Tibial nerve (tissue), 4 donors: ENCODE measurements at regions not wholly inside any gene's neighbourhood (a gene's known extent, or its start where the extent isn't known, plus 50 kb on each side); places are given as distances from the start of the nearest gene placed in this dataset.

Experiments used
- DNase-seq, 2 donors: peaks; one replicate each; pipeline ENCODE4 v3.0.0-alpha.2; 2019; ENCODE audit warnings: low spot score in 2 of 2
- H3K27ac ChIP-seq, 4 donors: fragments of 200-600 bp; sonication (generic) in 3 of 4; one replicate each; pipeline ENCODE4 v1.5.1; 2017 to 2019; ENCODE audit warnings: mild to moderate bottlenecking in 1 of 4
- H3K27me3 ChIP-seq, 2 donors: fragments of 200-600 bp; sonication (generic) in 1 of 2; one replicate each; pipeline versions ENCODE4 v1.5.1 to v1.6.0; 2017 to 2019
- H3K36me3 ChIP-seq, 3 donors: fragments of 200-600 bp; sonication (generic); one replicate each; pipeline ENCODE4 v1.5.1; 2018 to 2019
- H3K4me1 ChIP-seq, 4 donors: fragments of 200-600 bp; sonication (generic) in 3 of 4; one replicate each; pipeline ENCODE4 v1.5.1; 2017 to 2019
- H3K4me3 ChIP-seq, 4 donors: fragments of 200-600 bp; sonication (generic) in 3 of 4; one replicate each; pipeline ENCODE4 v1.5.1; 2017 to 2019; ENCODE audit warnings: mild to moderate bottlenecking in 1 of 4, moderate library complexity in 1 of 4
- H3K9me3 ChIP-seq, 4 donors: fragments of 200-600 bp; sonication (generic) in 3 of 4; one replicate each; pipeline ENCODE4 v1.5.1; 2017 to 2019
- EP300 ChIP-seq, 2 donors: sonication (generic); formaldehyde crosslinking; IDR thresholded peaks; one replicate each; pipeline ENCODE4 v1.6.1; 2017; ENCODE audit warnings: antibody characterized with exemption in 2 of 2, mild to moderate bottlenecking in 1 of 2
- POLR2A ChIP-seq, 2 donors: fragments of 450-650 bp; IDR thresholded peaks; one replicate each; pipeline ENCODE4 v1.6.1; 2017; ENCODE audit warnings: antibody characterized with exemption in 2 of 2, mild to moderate bottlenecking in 2 of 2, moderate library complexity in 2 of 2
- WGBS, 2 donors: methylation state at CpG; one replicate each; pipeline ENCODE4 v1.1.5; 2018; 5-methylcytosine and 5-hydroxymethylcytosine counted together
- TF ChIP-seq, protein P1 (sequence below), 5 experiments: fragments of 200-600 bp in 3 of 5; fragments of 450-650 bp in 2 of 5; sonication (generic) in 3 of 5; IDR thresholded peaks; one replicate each; pipeline ENCODE4 v1.5.1; 2016 to 2019; ENCODE audit warnings: antibody characterized with exemption in 5 of 5, mild to moderate bottlenecking in 3 of 5, moderate library complexity in 2 of 5

DNA sequence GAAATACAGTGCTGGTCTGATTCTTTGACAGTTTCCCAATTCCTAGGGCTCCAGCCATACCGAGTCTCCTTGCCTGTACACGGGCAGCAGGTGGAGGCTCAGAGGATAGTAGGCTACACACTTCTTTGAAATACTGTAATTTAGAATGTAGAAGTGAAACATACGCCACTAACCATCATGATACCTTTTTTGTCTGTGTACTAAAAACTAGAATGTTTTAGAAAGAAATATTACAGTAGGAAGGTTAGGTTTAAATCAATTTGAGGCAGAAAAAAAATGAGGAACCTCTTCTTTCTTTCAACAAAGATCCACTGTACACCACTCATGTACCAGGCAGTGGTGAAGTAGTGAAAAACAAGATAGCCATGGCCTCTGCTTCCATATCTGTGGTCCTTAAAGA lies 354.7 kb downstream of the MCTP2 start:
- 62 to 81% methylated on average over 3 of the region's 3 CpGs for WGBS, 2 donors
- no peak overlapping the region for H3K4me3 ChIP-seq
- TF ChIP-seq, protein P1, sequence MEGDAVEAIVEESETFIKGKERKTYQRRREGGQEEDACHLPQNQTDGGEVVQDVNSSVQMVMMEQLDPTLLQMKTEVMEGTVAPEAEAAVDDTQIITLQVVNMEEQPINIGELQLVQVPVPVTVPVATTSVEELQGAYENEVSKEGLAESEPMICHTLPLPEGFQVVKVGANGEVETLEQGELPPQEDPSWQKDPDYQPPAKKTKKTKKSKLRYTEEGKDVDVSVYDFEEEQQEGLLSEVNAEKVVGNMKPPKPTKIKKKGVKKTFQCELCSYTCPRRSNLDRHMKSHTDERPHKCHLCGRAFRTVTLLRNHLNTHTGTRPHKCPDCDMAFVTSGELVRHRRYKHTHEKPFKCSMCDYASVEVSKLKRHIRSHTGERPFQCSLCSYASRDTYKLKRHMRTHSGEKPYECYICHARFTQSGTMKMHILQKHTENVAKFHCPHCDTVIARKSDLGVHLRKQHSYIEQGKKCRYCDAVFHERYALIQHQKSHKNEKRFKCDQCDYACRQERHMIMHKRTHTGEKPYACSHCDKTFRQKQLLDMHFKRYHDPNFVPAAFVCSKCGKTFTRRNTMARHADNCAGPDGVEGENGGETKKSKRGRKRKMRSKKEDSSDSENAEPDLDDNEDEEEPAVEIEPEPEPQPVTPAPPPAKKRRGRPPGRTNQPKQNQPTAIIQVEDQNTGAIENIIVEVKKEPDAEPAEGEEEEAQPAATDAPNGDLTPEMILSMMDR (IDR thresholded peaks at IDR 0.05) = no peak
- TF ChIP-seq POLR2A (IDR thresholded peaks at IDR 0.05) (no peak), EP300 (IDR thresholded peaks at IDR 0.05) (no peak)
- no peaks in the 10 kb centered on the region for H3K36me3 ChIP-seq
- peaks cover 0 to 12% (median 0%) of the 10 kb centered on the region in 4 donors for H3K4me1 ChIP-seq
- no peak for DNase-seq
- no peaks in the 10 kb centered on the region for H3K9me3 ChIP-seq
- no peak overlapping the region for H3K27ac ChIP-seq
- no peaks in the 10 kb centered on the region for H3K27me3 ChIP-seq

DNA sequence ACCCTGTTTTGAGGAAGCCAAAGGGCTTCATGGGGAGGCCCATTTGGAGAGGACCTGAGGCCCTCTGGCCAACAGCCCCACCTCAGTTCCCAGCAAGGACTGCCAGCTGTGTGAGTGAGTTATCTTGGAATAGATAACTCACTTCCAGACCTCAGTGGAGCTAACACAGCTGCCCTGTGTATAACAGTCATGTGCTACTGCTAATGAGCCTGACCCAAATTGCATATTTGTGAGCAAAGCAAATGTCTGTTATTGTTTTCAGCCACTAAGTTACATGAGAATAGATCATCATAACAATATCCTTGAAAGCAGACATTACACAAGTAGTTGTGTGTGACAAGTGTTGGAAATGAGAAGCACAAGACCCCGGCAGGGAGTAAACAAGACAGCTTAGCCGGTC lies 355.8 kb downstream of the MCTP2 start:
- no peak for DNase-seq
- H3K9me3 ChIP-seq = no peaks in the 10 kb centered on the region
- no peak overlapping the region for H3K27ac ChIP-seq
- WGBS, 2 donors = 93 to 100% methylated on average over 2 of the region's 2 CpGs
- H3K4me3 ChIP-seq = no peak overlapping the region
- TF ChIP-seq POLR2A (IDR thresholded peaks at IDR 0.05) = no peak
- H3K4me1 ChIP-seq = peaks cover 0 to 15% (median 0%) of the 10 kb centered on the region in 4 donors
- H3K36me3 ChIP-seq = no peaks in the 10 kb centered on the region
- no peaks in the 10 kb centered on the region for H3K27me3 ChIP-seq

DNA sequence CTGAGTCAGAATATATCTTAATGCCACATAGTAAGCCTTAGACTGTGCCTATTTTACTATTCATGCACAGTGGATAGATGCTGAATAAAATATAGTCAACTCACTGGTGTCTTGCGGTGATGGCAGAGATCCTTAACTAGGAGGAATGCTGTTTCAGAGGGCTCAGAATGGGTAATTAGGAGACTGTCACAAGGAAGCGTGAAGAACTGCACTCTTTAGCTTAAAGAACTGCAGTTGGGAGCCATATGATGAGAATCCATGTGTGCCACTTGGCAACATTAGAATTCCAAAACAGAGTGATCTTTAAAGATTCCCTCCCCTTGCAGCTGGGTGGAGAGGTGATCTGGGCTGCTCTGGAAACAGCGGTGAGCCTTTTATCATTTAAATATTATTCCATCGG lies 357.6 kb downstream of the MCTP2 start:
- TF ChIP-seq, protein P1 (IDR thresholded peaks at IDR 0.05) = no peak
- TF ChIP-seq EP300 (IDR thresholded peaks at IDR 0.05) (no peak), POLR2A (IDR thresholded peaks at IDR 0.05) (no peak)
- peaks cover 0 to 4% (median 0%) of the 10 kb centered on the region in 4 donors for H3K9me3 ChIP-seq
- H3K27me3 ChIP-seq = no peaks in the 10 kb centered on the region
- H3K4me1 ChIP-seq = peaks cover 0 to 17% (median 0%) of the 10 kb centered on the region in 4 donors
- DNase-seq = no peak
- 86 to 88% methylated on average over 4 of the region's 4 CpGs for WGBS, 2 donors
- H3K4me3 ChIP-seq = no peak overlapping the region
- H3K36me3 ChIP-seq = no peaks in the 10 kb centered on the region
- H3K27ac ChIP-seq = no peak overlapping the region

DNA sequence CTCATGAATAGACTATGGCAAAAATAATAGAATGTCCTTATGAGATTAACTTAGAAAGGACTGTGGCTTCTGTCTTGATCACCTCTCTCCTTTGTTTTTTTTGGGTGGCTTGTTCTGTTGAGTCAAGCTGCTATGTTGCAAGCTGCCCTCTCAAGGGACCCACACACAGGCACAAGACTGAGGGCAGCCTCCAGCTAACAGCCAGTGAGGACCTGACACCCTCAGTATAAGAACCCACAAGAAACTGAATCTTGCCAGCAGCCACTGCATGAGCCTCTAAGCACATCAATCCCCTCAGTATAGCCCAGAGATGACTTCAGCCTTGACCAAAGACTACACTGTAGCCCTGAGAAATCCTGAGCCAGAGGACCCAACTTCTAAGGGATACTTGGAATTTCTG lies 361.1 kb downstream of the MCTP2 start:
- Histone ChIP-seq H3K4me3 (no peak overlapping the region), H3K27ac (no peak overlapping the region), H3K9me3 (peaks cover 0 to 4% (median 0%) of the 10 kb centered on the region in 4 donors), H3K4me1 (peaks cover 0 to 5% (median 0%) of the 10 kb centered on the region in 4 donors), H3K27me3 (no peaks in the 10 kb centered on the region), H3K36me3 (no peaks in the 10 kb centered on the region)
- TF ChIP-seq EP300 (IDR thresholded peaks at IDR 0.05) = peak in 1 of 2 donors; percentile 58
- TF ChIP-seq, protein P1 (IDR thresholded peaks at IDR 0.05) = no peak
- peak; percentile 49 to 69 for DNase-seq

DNA sequence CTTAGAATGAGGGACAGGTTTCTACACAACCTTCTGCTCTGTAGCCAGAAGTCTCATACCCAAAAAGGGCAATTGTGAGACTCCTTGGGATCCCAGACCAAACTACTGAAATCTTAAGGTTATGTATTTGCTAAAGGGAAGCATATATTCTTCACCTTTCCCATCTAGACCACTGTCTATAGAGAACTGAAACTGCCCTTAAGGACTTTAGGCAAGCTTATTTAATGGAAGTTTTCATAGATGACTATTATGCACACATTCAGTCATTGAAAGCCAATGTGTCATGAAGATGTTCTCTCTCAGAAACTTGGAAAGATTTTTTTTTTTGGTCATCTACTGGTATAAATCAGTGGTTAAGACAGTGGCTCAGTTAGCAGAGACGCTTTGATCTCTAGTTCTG lies 365.3 kb downstream of the MCTP2 start:
- no peak overlapping the region for H3K27ac ChIP-seq
- WGBS, 2 donors = 90 to 96% methylated on average over 1 of the region's 1 CpG

More for the DNA sequence above, 365.3 kb downstream of the MCTP2 start:
- H3K9me3 ChIP-seq = peaks cover 0 to 4% (median 0%) of the 10 kb centered on the region in 4 donors
- no peaks in the 10 kb centered on the region for H3K36me3 ChIP-seq
- no peak for DNase-seq
- H3K27me3 ChIP-seq = no peaks in the 10 kb centered on the region
- H3K4me3 ChIP-seq = no peak overlapping the region
- H3K4me1 ChIP-seq = peaks cover 0 to 5% (median 0%) of the 10 kb centered on the region in 4 donors
- no peak for TF ChIP-seq POLR2A (IDR thresholded peaks at IDR 0.05)
- TF ChIP-seq, protein P1 (IDR thresholded peaks at IDR 0.05) = no peak
- TF ChIP-seq EP300 (IDR thresholded peaks at IDR 0.05) = no peak
